Keratinocyte (primary cell): ENCODE measurements at regions not wholly inside any gene's neighbourhood (a gene's known extent, or its start where the extent isn't known, plus 50 kb on each side); places are given as distances from the start of the nearest gene placed in this dataset.

Experiments
- EZH2 ChIP-seq: IDR thresholded peaks from one replicate; pipeline ENCODE4 v1.6.1; 2012; ENCODE audit warnings: inconsistent platforms, mild to moderate bottlenecking, low read length, moderate library complexity
- TF ChIP-seq, protein P1 (sequence below), 3 experiments: IDR thresholded peaks in 1 of 3; conservative IDR thresholded peaks in 1 of 3; optimal IDR thresholded peaks in 1 of 3; 2 replicates in 2 of 3; 3 replicates in 1 of 3; pipeline versions ENCODE3 to v1.5.1; 2011; ENCODE audit warnings: low read length in 3 of 3, mild to moderate bottlenecking in 3 of 3, moderate library complexity in 2 of 3, control low read depth in 1 of 3, inconsistent platforms in 1 of 3; ENCODE audit not compliant: insufficient read depth in 2 of 3; ENCODE audit errors: extremely low read depth in 1 of 3

DNA sequence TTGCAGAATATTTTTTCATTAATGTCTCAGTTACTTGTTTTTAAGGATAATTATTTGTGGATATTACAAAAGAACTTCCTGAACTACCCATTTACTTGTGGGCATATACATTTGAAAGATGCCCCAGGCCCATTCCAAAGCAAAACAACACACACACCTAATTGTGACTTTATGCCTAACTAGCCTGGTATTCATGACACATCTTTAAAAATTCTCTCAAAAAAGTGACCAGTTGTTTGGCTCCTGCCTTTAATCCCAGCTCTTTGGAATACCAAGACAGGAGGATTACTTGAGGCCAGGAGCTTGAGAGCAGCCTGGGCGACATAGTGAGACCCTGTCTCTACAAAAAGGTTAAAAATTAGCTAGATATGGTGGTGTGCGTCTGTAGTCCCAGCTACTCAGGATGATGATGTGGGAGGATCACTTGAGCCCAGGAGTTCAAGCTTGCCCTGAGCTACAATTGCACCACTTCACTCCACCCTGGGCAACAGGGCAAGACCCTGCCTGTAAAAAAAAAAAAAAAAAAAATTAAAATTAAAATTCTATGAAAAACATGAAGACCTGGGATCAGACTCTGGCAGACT lies 51.7 kb upstream of the SLC4A7 start:
- TF ChIP-seq, protein P1, sequence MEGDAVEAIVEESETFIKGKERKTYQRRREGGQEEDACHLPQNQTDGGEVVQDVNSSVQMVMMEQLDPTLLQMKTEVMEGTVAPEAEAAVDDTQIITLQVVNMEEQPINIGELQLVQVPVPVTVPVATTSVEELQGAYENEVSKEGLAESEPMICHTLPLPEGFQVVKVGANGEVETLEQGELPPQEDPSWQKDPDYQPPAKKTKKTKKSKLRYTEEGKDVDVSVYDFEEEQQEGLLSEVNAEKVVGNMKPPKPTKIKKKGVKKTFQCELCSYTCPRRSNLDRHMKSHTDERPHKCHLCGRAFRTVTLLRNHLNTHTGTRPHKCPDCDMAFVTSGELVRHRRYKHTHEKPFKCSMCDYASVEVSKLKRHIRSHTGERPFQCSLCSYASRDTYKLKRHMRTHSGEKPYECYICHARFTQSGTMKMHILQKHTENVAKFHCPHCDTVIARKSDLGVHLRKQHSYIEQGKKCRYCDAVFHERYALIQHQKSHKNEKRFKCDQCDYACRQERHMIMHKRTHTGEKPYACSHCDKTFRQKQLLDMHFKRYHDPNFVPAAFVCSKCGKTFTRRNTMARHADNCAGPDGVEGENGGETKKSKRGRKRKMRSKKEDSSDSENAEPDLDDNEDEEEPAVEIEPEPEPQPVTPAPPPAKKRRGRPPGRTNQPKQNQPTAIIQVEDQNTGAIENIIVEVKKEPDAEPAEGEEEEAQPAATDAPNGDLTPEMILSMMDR (optimal IDR thresholded peaks at IDR 0.05 in 1 of 3, IDR thresholded peaks at IDR 0.05 in 1 of 3, conservative IDR thresholded peaks at IDR 0.05 in 1 of 3; ENCODE audit: extremely low read depth in 1 of 3, insufficient read depth in 2 of 3, low read length in 3 of 3) = no peak
- TF ChIP-seq EZH2 = no peak
